Neural crest cell (in vitro differentiated cells): ENCODE measurements at regions not wholly inside any gene's neighbourhood (a gene's known extent, or its start where the extent isn't known, plus 50 kb on each side); places are given as distances from the start of the nearest gene placed in this dataset.

Experiments
- DNase-seq: peaks from one replicate; pipeline ENCODE4 v3.0.0; 2021; ENCODE audit warnings: low read depth, mixed read lengths, low spot score
- H3K27ac Mint-ChIP-seq: one replicate; pipeline ENCODE4 v1.8.0; 2021; ENCODE audit warnings: mild to moderate bottlenecking, mixed read lengths; ENCODE audit not compliant: unreplicated experiment
- H3K27me3 Mint-ChIP-seq: 2 replicates; pipeline ENCODE4 v1.8.0; 2021; ENCODE audit warnings: low read depth, mild to moderate bottlenecking, mixed read lengths
- H3K36me3 Mint-ChIP-seq: 2 replicates; pipeline ENCODE4 v1.8.0; 2021; ENCODE audit warnings: low read depth, mild to moderate bottlenecking, mixed read lengths
- H3K4me1 Mint-ChIP-seq: 2 replicates; pipeline ENCODE4 v1.8.0; 2021; ENCODE audit warnings: mixed read lengths
- H3K4me3 Mint-ChIP-seq: one replicate; pipeline ENCODE4 v1.8.0; 2021; ENCODE audit warnings: mild to moderate bottlenecking, mixed read lengths
- H3K9me3 Mint-ChIP-seq: 2 replicates; pipeline ENCODE4 v1.8.0; 2021; ENCODE audit warnings: mixed read lengths
- TF ChIP-seq, protein P1 (sequence below): fragments of 200-600 bp; sonication (generic); conservative IDR thresholded peaks from 2 replicates; pipeline ENCODE4 v1.5.0; 2021; ENCODE audit warnings: antibody characterized with exemption, mild to moderate bottlenecking

DNA sequence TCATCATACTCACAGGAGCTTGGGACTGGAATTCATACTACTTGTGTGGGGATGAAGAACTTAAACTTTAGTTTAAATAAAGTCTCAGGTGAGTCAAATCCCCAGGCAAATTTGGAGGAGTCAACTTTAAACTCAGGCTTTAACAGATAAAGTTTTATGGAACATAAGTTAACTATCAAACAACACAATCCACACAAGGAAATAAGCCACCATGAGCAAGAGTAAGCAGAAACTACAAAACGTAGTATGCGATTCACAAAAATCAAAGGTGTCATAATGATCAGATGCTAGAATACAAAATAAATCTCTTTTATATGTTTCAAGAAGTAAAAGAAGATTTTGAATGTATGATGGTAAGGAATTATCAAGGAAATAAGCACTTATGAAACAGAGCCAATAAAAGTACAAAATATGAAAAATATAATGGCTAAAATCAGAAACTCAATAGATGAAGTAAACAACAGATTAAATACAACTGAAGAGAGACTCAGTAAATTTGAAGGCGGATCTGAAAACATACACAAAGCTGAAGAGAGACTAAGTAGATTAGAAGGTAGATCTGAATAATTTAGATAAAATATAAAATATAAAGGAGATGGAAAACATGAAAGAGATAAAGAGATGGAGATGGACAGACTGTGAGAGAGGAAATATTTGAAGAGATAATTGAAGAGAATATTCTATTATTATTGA is 97.5 kb upstream of the TWIST2 start:
- Mint-ChIP-seq H3K27me3 (peaks cover 13% of the 10 kb centered on the region), H3K4me3 (no peak overlapping the region), H3K27ac (no peak overlapping the region), H3K36me3 (no peaks in the 10 kb centered on the region), H3K9me3 (peaks cover 5% of the 10 kb centered on the region), H3K4me1 (peaks cover 1% of the 10 kb centered on the region)
- TF ChIP-seq, protein P1, sequence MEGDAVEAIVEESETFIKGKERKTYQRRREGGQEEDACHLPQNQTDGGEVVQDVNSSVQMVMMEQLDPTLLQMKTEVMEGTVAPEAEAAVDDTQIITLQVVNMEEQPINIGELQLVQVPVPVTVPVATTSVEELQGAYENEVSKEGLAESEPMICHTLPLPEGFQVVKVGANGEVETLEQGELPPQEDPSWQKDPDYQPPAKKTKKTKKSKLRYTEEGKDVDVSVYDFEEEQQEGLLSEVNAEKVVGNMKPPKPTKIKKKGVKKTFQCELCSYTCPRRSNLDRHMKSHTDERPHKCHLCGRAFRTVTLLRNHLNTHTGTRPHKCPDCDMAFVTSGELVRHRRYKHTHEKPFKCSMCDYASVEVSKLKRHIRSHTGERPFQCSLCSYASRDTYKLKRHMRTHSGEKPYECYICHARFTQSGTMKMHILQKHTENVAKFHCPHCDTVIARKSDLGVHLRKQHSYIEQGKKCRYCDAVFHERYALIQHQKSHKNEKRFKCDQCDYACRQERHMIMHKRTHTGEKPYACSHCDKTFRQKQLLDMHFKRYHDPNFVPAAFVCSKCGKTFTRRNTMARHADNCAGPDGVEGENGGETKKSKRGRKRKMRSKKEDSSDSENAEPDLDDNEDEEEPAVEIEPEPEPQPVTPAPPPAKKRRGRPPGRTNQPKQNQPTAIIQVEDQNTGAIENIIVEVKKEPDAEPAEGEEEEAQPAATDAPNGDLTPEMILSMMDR = no peak
- DNase-seq = no peak

DNA sequence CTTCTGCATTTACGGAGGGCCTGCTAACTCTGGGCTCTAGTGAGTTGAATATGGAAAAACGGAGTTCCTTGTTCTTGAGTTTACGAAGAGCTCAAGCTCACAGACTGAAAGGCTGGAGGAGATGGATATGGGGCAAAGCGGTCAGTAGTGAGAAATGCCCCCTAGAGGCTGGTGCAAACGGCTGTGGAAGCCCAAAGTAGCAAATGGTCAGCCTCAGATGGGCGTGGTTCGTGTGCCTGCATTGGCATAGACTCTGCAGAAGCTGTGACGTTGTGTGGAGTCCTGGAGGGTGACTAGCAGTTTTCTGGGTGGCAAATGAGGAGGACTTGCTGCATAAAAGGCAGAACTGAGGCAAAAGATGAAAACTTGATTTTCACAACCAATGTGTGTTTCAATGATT is 93.6 kb upstream of the TWIST2 start:
- H3K4me3 Mint-ChIP-seq = no peak overlapping the region
- H3K27me3 Mint-ChIP-seq = peaks cover 25% of the 10 kb centered on the region
- H3K27ac Mint-ChIP-seq = no peak overlapping the region
- no peaks in the 10 kb centered on the region for H3K36me3 Mint-ChIP-seq
- no peak for DNase-seq
- H3K9me3 Mint-ChIP-seq = peaks cover 3% of the 10 kb centered on the region
- TF ChIP-seq, protein P1 = no peak
- peaks cover 10% of the 10 kb centered on the region for H3K4me1 Mint-ChIP-seq

DNA sequence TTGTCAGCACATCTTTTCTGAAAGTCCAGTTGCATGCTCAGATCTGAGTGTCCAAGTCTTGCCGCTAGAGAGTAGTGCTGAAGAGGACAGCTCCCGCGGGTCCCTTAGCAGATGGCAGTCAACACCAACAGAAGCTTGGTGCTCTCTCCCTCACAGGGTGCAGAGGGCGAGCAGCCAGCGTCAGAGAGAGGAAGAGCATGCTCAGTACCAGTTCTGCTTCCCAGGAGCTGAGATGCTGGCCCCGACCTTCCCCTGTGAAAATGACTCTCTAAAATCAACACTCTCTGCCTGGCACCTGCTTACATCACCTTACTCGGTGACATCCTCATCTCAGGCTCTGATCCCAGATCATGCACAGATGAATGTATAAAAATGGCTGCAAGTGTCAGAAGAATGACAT is 86.0 kb upstream of the TWIST2 start:
- Mint-ChIP-seq H3K27ac (no peak overlapping the region), H3K9me3 (no peaks in the 10 kb centered on the region), H3K27me3 (peaks cover 69% of the 10 kb centered on the region), H3K4me1 (no peaks in the 10 kb centered on the region), H3K36me3 (no peaks in the 10 kb centered on the region), H3K4me3 (no peak overlapping the region)
- TF ChIP-seq, protein P1 = no peak
- no peak for DNase-seq

DNA sequence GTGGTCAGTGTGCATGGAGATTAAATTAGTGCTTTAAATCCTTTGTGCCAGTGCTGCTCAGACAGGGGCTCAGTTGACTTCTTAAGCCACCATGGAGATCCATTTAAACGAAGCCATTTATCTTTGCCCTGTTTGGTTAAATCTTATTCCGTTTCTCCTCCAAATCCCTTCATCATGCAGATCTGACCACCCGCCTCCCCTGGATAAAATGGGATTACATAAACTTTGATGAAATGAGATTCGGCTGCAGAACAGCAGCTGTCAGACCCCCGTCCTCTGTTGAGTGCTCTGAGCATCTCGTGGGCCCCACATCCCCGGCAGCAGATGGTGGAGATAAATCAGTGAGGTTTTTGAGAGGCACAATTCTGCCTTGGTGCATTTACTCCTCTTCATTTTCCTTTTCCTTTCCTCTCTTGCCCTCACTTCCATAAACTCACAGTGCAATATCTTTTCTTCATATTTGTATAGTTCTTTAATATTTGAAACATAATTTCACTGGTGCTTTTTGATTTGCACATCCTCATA is 84.4 kb upstream of the TWIST2 start:
- no peaks in the 10 kb centered on the region for H3K36me3 Mint-ChIP-seq
- H3K4me1 Mint-ChIP-seq = no peaks in the 10 kb centered on the region
- no peak overlapping the region for H3K27ac Mint-ChIP-seq
- TF ChIP-seq, protein P1 = no peak
- no peaks in the 10 kb centered on the region for H3K9me3 Mint-ChIP-seq
- H3K27me3 Mint-ChIP-seq = peaks cover 81% of the 10 kb centered on the region
- no peak overlapping the region for H3K4me3 Mint-ChIP-seq
- DNase-seq = no peak

DNA sequence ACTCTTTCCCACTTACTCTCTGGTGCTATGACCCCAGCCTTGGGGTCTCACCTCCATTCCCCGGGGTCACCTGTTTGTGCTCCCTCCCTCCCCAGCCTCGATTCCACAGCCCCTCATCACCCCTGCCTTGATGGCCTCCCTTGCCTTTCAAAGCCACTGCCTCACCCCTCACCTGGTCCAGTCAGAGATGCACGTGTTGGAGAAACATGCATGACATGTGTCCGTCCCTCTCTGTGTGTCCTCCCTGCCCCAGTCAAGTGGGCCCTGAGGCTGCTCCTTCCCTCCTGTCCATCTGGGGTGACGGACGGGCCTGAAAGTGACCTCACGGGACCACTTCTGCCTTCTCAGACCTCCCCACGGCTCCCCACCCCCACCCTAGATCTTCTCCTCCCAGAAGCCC is 82.3 kb upstream of the TWIST2 start:
- Mint-ChIP-seq H3K4me3 (no peak overlapping the region), H3K27me3 (peaks cover 90% of the 10 kb centered on the region), H3K27ac (no peak overlapping the region), H3K4me1 (no peaks in the 10 kb centered on the region), H3K9me3 (no peaks in the 10 kb centered on the region), H3K36me3 (no peaks in the 10 kb centered on the region)
- DNase-seq = no peak
- TF ChIP-seq, protein P1 = no peak
